HEK293T (cell line): ENCODE measurements at regions not wholly inside any gene's neighbourhood (a gene's known extent, or its start where the extent isn't known, plus 50 kb on each side); places are given as distances from the start of the nearest gene placed in this dataset.

Experiments used
- BHLHE40 ChIP-seq: fragments of 450-650 bp; IDR thresholded peaks from 2 replicates; pipeline ENCODE4 v1.6.1; 2016; ENCODE audit warnings: mild to moderate bottlenecking, moderate library complexity, borderline replicate concordance
- CTBP1 ChIP-seq: fragments of 450-650 bp; IDR thresholded peaks from 2 replicates; pipeline ENCODE4 v1.6.1; 2016; ENCODE audit warnings: borderline replicate concordance
- ELF4 ChIP-seq: fragments of 450-650 bp; IDR thresholded peaks from 2 replicates; pipeline ENCODE4 v1.6.1; 2017; ENCODE audit warnings: antibody characterized with exemption
- FOXK2 ChIP-seq: fragments of 450-650 bp; IDR thresholded peaks from 2 replicates; pipeline ENCODE4 v1.6.1; 2016; ENCODE audit warnings: mild to moderate bottlenecking
- FOXM1 ChIP-seq: fragments of 450-650 bp; IDR thresholded peaks from 2 replicates; pipeline ENCODE4 v1.6.1; 2017; ENCODE audit warnings: mild to moderate bottlenecking, borderline replicate concordance
- LEF1 ChIP-seq: fragments of 450-650 bp; IDR thresholded peaks from 2 replicates; pipeline ENCODE4 v1.6.1; 2017; ENCODE audit warnings: mild to moderate bottlenecking, borderline replicate concordance
- SUZ12 ChIP-seq: fragments of 450-650 bp; IDR thresholded peaks from 2 replicates; pipeline ENCODE4 v1.6.1; 2016; ENCODE audit warnings: mild to moderate bottlenecking
- ZNF384 ChIP-seq: fragments of 450-650 bp; IDR thresholded peaks from 2 replicates; pipeline ENCODE4 v1.6.1; 2016

DNA sequence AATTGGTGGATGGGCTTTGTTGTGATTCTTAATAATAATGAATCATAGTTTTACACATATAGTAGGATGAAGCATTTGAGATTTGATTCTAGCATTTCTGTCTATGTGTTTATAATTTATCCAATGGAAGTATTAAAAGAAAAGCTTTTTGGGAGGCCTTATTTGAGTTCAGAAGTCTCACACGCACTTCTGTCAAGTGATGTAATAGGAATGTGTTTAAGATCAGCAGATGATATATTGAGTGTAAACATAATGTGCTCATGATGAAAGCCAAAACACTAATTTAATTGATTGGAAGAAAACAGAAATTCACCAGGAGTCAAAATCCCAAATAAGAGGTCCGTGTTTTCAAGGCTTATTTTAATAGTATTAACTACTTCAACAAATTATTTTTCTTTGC, 435.6 kb upstream of the HSF2 start:
- TF ChIP-seq BHLHE40 (no peak), FOXK2 (no peak), CTBP1 (no peak), ELF4 (no peak), ZNF384 (no peak), SUZ12 (no peak), FOXM1 (no peak), LEF1 (no peak)
